GM12891 (cell line): ENCODE measurements at regions not wholly inside any gene's neighbourhood (a gene's known extent, or its start where the extent isn't known, plus 50 kb on each side); places are given as distances from the start of the nearest gene placed in this dataset.
"Not testable (repeated sequence)": the region's sequence is repeated elsewhere in the genome, so short reads cannot be mapped to it uniquely, and the experiment has no call there.

Experiments
- PAX5 ChIP-seq: IDR thresholded peaks from 2 replicates; pipeline ENCODE4 v1.6.1; 2011; ENCODE audit warnings: low read length, moderate library complexity, mild to moderate bottlenecking; ENCODE audit not compliant: insufficient read depth, severe bottlenecking
- POLR2A ChIP-seq: IDR thresholded peaks from 2 replicates; pipeline ENCODE4 v1.6.1; 2011; ENCODE audit warnings: low read depth, low read length, control low read depth
- POLR2AphosphoS5 ChIP-seq: IDR thresholded peaks from 2 replicates; pipeline ENCODE4 v1.6.1; 2011; ENCODE audit warnings: low read depth, low read length, control low read depth
- POU2F2 ChIP-seq: IDR thresholded peaks from 2 replicates; pipeline ENCODE4 v1.6.1; 2011; ENCODE audit warnings: low read depth, mild to moderate bottlenecking, control low read depth, low read length, moderate library complexity
- TAF1 ChIP-seq: IDR thresholded peaks from 2 replicates; pipeline ENCODE4 v1.6.1; 2011; ENCODE audit warnings: low read depth, low read length, control low read depth

DNA sequence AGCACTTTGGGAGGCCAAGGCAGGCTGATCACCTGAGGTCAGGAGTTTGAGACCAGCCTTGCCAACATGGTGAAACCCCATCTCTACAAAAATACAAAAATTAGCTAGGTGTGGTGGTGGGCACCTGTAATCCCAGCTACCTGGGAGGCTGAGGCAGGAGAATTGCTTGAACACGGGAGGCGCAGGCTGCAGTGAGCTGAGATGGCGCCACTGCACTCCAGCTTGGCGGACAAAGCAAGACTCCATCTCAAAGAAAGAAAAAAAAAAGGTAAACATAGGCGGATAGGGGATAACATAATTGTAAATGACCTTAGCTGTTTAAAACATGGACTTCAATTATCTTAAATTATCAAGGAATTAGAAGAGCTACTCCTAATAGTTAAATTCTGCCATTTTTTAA lies 189.3 kb upstream of the ZNF184 start:
- not testable (repeated sequence) for TF ChIP-seq POLR2A, POLR2AphosphoS5, POU2F2, TAF1, PAX5
